Erythroblast (primary cell): ENCODE measurements at regions not wholly inside any gene's neighbourhood (a gene's known extent, or its start where the extent isn't known, plus 50 kb on each side); places are given as distances from the start of the nearest gene placed in this dataset.

Experiments used
- GATA1 ChIP-seq: IDR thresholded peaks from 2 replicates; pipeline ENCODE4 v1.6.1; 2011; ENCODE audit warnings: low read depth, mild to moderate bottlenecking, control low read depth, low read length, moderate library complexity
- POLR2A ChIP-seq: IDR thresholded peaks from 2 replicates; pipeline ENCODE4 v1.6.1; 2011; ENCODE audit warnings: mild to moderate bottlenecking, low read length

DNA sequence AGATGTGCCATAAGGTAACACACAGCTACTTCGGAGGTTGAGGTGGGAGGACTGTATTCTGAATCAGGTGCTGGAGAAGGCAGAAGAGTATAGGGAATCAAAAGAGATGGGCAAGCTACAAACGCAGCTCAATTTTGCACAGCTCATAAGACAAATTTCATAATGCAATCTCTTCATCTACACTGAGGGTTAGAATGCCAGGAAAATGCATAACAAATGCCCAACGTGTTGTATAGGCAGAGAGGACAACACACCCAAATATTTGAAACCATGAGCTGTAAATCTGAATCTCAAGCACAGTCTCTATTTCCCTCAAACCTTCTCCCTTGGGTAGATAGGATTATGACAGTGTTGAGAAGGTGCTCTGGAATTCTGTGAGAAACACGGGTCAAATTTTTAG lies 263.1 kb upstream of the FOXN3 start:
- TF ChIP-seq POLR2A (no peak), GATA1 (no peak)
